Activated gamma-delta T cell treated with anti-CD3 and anti-CD28 coated beads, Interleukin-2, amount 50 U/mL, for 16 hours (primary cell): ENCODE measurements at regions not wholly inside any gene's neighbourhood (a gene's known extent, or its start where the extent isn't known, plus 50 kb on each side); places are given as distances from the start of the nearest gene placed in this dataset.
"Not testable (repeated sequence)": the region's sequence is repeated elsewhere in the genome, so short reads cannot be mapped to it uniquely, and the experiment has no call there.

Experiments
- DNase-seq: peaks from one replicate; pipeline ENCODE4 v3.0.0-alpha.2; 2020; ENCODE audit warnings: low read depth

DNA sequence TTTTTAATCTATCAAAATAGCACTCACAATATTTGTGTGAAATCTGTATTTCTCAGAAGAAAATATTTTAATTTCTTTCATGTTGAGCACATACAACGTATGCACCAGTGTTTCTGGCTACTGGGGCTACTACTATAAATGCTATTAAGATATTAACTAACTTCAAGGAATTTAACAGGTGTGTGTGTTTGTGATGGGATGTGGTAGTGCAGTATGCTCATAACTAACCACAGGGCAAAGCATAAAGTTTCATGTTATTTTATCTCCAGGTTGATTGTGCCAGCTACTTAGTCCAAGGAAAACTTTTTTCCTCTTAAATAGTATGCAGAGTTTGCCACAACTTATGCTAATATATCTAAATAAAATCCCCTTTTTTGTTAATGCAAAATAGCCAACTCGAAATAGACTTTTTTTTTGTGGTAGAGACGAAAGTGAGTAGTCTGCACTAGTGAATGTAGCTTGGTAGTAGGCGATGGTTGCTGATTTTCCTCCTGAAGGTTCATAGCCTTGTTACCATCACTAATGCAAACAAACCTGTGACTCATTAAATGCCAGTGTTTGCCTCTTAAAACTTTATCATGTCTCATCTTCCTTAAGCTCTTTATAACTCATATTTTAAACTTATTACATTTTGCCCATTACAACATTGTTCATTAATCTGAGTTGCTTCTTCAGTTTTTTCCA is 565.5 kb upstream of the ANO3 start:
- DNase-seq = no peak

DNA sequence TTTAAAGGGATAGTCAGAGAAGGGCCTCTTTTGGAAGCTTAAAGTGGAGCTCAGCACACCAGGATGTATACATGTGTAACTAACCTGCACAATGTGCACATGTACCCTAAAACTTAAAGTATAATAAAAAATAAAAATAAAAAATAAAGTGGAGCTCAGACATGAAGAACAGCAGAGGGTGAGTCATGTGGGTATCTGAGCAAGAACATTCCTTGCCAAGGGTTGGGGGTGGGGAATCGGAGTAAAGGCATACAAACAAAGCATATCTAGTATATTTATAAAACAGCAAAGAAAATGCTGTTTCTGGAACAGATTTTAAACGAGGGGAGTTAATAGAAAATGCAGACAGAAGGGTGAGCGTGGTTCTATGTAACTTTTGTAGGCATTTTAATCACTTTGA is 562.6 kb upstream of the ANO3 start:
- DNase-seq = no peak

DNA sequence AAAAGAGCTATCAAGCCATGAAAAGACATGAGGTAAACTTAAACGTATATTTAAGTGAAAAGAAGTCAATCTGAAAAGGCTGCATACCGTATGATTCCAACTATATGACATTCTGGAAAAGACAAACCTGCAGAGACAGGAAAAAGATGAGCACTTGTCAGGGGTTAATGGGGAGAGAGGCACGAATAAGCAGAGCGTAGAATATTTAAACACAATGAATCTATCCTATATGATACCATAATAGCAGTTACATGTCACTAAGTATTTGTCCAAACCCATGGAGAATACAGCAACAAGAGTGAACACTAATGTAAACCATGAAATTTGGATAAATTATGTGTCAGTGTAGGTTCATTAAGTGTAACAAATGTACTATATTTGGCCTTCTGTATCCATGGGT is 560.3 kb upstream of the ANO3 start:
- no peak for DNase-seq

GRCh38 chr11:25775603-25776002 is 556.3 kb upstream of the ANO3 start:
- DNase-seq = no peak

GRCh38 chr11:25776238-25776637 is 555.7 kb upstream of the ANO3 start:
- no peak for DNase-seq

DNA sequence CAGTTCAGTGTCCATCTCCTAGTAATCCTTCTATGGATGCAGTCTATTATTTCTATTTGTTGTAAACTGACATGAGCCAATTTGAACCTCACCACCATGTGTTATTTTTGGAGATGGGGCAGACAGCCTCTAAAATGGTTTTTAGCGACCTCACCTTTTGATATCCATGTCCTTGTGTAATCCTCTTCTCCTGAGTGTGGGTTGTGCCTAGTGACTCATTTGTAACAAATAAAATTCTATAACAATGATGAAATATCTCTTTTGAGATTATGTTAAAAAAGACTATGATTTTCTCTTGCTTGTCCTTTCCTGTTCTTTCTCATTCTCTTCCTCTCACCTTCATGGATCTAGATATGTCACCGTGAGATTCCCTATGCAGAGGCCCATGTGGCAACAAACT is 554.6 kb upstream of the ANO3 start:
- no peak for DNase-seq

DNA sequence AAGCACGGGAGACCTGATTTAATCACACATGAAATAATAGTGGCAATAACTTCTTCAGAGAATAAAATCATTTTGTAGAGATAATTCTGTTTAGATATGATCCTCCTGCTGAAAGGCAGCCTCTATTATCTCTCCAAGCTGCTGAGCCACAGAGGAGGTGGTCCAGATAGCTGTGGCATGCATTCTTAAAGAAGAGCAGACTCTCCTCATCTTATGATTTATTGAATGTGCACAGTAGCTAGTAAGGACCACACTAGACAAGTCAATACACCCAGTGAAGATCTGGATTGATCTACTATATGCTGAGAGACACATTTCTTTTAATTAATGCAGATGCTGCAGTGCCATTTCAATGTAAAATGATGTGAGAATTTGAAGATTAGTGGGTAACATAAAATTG is 552.9 kb upstream of the ANO3 start:
- no peak for DNase-seq

DNA sequence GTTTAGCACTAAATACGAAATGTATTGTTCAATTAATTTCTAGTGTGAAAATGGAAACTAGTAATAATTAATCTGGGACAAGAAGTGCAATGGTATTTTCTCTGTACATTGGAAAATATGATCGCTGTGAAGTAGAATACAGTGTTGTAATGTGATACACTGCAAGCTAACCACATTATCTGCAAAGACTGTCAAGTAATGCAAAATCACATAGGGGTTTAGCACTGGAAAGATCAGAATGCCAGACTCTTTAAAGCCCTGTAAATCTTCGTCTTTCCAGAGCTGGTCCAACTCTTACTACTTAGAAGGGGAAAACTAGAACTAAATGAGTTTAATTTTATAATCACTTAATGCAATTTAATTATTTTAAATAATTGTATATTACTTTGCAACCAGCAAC is 544.5 kb upstream of the ANO3 start:
- DNase-seq = no peak

DNA sequence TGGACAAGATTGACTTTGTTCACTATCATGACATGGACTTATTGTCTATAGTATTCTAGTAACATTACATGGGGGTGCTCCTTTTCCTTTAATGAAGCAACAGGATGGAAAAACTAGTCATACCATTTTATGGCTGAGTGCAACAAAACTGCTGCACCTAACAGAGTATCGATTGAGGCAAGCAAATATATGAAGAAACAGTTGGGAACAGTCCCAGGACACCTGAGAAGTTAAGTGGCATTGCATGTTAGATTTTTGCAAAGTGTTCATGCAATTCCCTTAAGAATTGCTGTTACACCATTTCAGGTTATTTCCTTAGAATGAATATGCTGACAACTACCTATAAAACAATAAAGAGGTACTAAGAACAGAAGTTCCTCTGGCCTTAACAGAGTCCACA is 541.5 kb upstream of the ANO3 start:
- no peak for DNase-seq

- DNase-seq = no peak
Measured at GRCh38 chr11:25793637-25794036, 538.3 kb upstream of the ANO3 start.

- no peak for DNase-seq
Measured at GRCh38 chr11:25794804-25795203, 537.1 kb upstream of the ANO3 start.

- no peak for DNase-seq
Measured at GRCh38 chr11:25816411-25816810, 515.5 kb upstream of the ANO3 start.

GRCh38 chr11:25824688-25825087 is 507.2 kb upstream of the ANO3 start:
- no peak for DNase-seq

DNA sequence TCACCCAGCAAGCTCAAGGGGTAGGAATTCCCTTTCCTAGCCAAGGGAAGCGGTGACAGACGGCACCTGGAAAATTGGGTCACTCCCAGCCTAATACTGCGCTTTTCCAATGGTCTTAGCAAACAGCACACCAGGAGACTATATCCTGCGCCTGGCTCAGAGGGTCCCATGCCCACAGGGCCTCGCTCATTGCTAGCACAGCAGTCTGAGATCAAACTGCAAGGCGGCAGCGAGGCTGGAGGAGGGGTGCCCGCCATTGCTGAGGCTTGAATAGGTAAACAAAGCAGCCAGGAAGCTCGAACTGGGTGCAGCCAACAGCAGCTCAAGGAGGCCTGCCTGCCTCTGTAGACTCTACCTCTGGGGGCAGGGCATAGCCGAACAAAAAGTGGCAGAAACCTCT is 500.4 kb upstream of the ANO3 start:
- DNase-seq = not testable (repeated sequence)

- DNase-seq = no peak
Measured at GRCh38 chr11:25838918-25839625, 492.9 kb upstream of the ANO3 start.

- DNase-seq = no peak
Measured at GRCh38 chr11:25844811-25845210, 487.1 kb upstream of the ANO3 start.

- no peak for DNase-seq
Measured at GRCh38 chr11:25855916-25856315, 476.0 kb upstream of the ANO3 start.

GRCh38 chr11:25859776-25860175 is 472.2 kb upstream of the ANO3 start:
- DNase-seq = no peak

- no peak for DNase-seq
Measured at GRCh38 chr11:25860677-25861450, 471.1 kb upstream of the ANO3 start.

DNA sequence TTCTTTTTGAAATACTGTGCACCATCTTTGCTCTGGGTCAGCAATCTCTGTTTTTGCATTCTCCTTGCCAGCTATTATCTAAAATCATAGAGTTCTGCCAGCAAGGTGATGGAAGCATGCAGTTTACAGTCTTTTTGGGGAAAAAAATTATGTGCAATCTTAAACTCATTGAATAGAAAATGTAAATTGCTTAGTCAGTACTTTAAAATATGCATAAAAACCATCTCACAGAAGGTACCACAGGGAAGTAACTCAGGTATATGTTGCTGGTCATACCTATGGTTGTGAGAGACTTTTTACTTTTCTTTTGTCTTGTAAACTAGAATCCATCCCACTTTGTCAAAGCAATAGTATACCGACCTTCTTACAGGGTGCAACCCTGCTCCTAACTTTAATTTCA is 469.8 kb upstream of the ANO3 start:
- DNase-seq = no peak

GRCh38 chr11:25863986-25864385 is 467.9 kb upstream of the ANO3 start:
- no peak for DNase-seq

GRCh38 chr11:25876456-25876965 is 455.4 kb upstream of the ANO3 start:
- DNase-seq = no peak

GRCh38 chr11:25886036-25886435 is 445.9 kb upstream of the ANO3 start:
- DNase-seq = no peak
